A549 (cell line): ENCODE measurements at regions not wholly inside any gene's neighbourhood (a gene's known extent, or its start where the extent isn't known, plus 50 kb on each side); places are given as distances from the start of the nearest gene placed in this dataset.

Source experiments
- ATAC-seq, 2 experiments: fragments of 200-7000 bp in 1 of 2; fragments of >200 bp in 1 of 2; cut with Nextera tagmentation in 1 of 2; cut with Tn5 transposase in 1 of 2; 3 replicates each; pipeline versions ENCODE4 v1.8.0 to v1.9.1; 2018 to 2020; ENCODE audit warnings: mild to moderate bottlenecking in 1 of 2, moderate library complexity in 1 of 2
- CTCF ChIA-PET: fragments of 300-600 bp; sonication (Branson Sonifier 250); formaldehyde crosslinking; extraction: SDS; loops from one replicate; lab custom pipeline; 2021; ENCODE audit warnings: antibody characterized with exemption, inconsistent platforms; lab: Yijun Ruan, JAX
- POLR2A ChIA-PET: fragments of 350-600 bp; formaldehyde crosslinking; extraction: SDS; loops from one replicate; lab custom pipeline; 2021; ENCODE audit warnings: antibody characterized with exemption, inconsistent platforms; lab: Yijun Ruan, JAX
- DNase-seq, 2 experiments: peaks; one replicate each; pipeline versions ENCODE4 v3.0.0 to v3.0.0-alpha.2; 2011 to 2016; ENCODE audit warnings: low read depth in 1 of 2, low spot score in 1 of 2
- FAIRE-seq: peaks from 2 replicates; lab custom pipeline; 2011; peaks lifted over from hg19 to GRCh38; lab: Jason Lieb, UNC
- H3K27ac ChIP-seq, 2 experiments: fragments of >200 bp; sonication (Bioruptor Twin); formaldehyde crosslinking; 3 replicates each; pipeline ENCODE4 v1.5.1; 2016 to 2017
- H3K4me1 ChIP-seq: fragments of >200 bp; sonication (Bioruptor Twin); formaldehyde crosslinking; 3 replicates; pipeline ENCODE4 v1.6.1; 2016
- H3K4me2 ChIP-seq: fragments of >200 bp; sonication (Bioruptor Twin); formaldehyde crosslinking; 3 replicates; pipeline ENCODE4 v1.6.1; 2016
- H3K4me3 ChIP-seq: fragments of >200 bp; sonication (Bioruptor Twin); formaldehyde crosslinking; 3 replicates; pipeline ENCODE4 v1.5.1; 2016
- H3K9me3 ChIP-seq: fragments of >200 bp; sonication (Bioruptor Twin); formaldehyde crosslinking; 3 replicates; pipeline ENCODE4 v1.6.1; 2016
- ATOH8 ChIP-seq: fragments of 250-450 bp; sonication (Bioruptor Pico); IDR thresholded peaks from 2 replicates; pipeline ENCODE4 v1.5.0; 2020; ENCODE audit warnings: low read depth, mild to moderate bottlenecking, moderate library complexity
- BCL3 ChIP-seq: fragments of >200 bp; sonication (Bioruptor Twin); formaldehyde crosslinking; IDR thresholded peaks from 3 replicates; pipeline ENCODE4 v1.6.1; 2016
- CEBPB ChIP-seq, 2 experiments: fragments of >200 bp in 1 of 2; sonication (Bioruptor Twin) in 1 of 2; formaldehyde crosslinking in 1 of 2; IDR thresholded peaks; 2 replicates each; pipeline ENCODE4 v1.6.1; 2012 to 2016
- CHD4 ChIP-seq: fragments of 200-600 bp; sonication (generic); IDR thresholded peaks from 2 replicates; pipeline ENCODE4 v1.6.1; 2016; ENCODE audit warnings: antibody characterized with exemption, mild to moderate bottlenecking, borderline replicate concordance
- EHMT2 ChIP-seq: fragments of 200-600 bp; sonication (generic); IDR thresholded peaks from 2 replicates; pipeline ENCODE4 v1.6.1; 2016; ENCODE audit warnings: antibody characterized with exemption, low read depth, mild to moderate bottlenecking, moderate library complexity
- ESRRA ChIP-seq: fragments of 150-350 bp; IDR thresholded peaks from 2 replicates; pipeline ENCODE4 v1.6.1; 2014; ENCODE audit warnings: mild to moderate bottlenecking, low read length, borderline replicate concordance
- FOSB ChIP-seq: fragments of 250-450 bp; sonication (Bioruptor Pico); IDR thresholded peaks from 2 replicates; pipeline ENCODE4 v1.5.0; 2020; ENCODE audit warnings: mild to moderate bottlenecking, moderate library complexity
- HDAC2 ChIP-seq: fragments of 200-600 bp; sonication (generic); IDR thresholded peaks from 2 replicates; pipeline ENCODE4 v1.6.1; 2016
- HMGXB4 ChIP-seq: fragments of 250-450 bp; sonication (Bioruptor Pico); IDR thresholded peaks from 2 replicates; pipeline ENCODE4 v1.5.0; 2021; ENCODE audit warnings: mild to moderate bottlenecking, moderate library complexity, borderline replicate concordance
- HOXA7 ChIP-seq: fragments of 250-450 bp; sonication (Bioruptor Pico); IDR thresholded peaks from 2 replicates; pipeline ENCODE4 v1.5.0; 2020; ENCODE audit warnings: mild to moderate bottlenecking, moderate library complexity
- JUN ChIP-seq, 2 experiments: fragments of >200 bp; sonication (Bioruptor Twin); formaldehyde crosslinking; IDR thresholded peaks; 2 replicates in 1 of 2; 3 replicates in 1 of 2; pipeline ENCODE4 v1.6.1; 2016 to 2017
- JUNB ChIP-seq: fragments of >200 bp; sonication (Bioruptor Twin); formaldehyde crosslinking; IDR thresholded peaks from 2 replicates; pipeline ENCODE4 v1.6.1; 2016
- KDM5A ChIP-seq: fragments of 200-600 bp; sonication (generic); IDR thresholded peaks from 2 replicates; pipeline ENCODE4 v1.6.1; 2016; ENCODE audit warnings: antibody characterized with exemption, mild to moderate bottlenecking
- MAFK ChIP-seq: fragments of 450-650 bp; IDR thresholded peaks from 2 replicates; pipeline ENCODE4 v1.6.1; 2014; ENCODE audit not compliant: partially characterized antibody
- MAX ChIP-seq: IDR thresholded peaks from 2 replicates; pipeline ENCODE4 v1.6.1; 2012
- MYC ChIP-seq: IDR thresholded peaks from 2 replicates; pipeline ENCODE4 v1.6.1; 2012; ENCODE audit warnings: mild to moderate bottlenecking, inconsistent platforms, low read length, improper control_type of control experiment, borderline replicate concordance
- NFE2L2 ChIP-seq: fragments of 150-350 bp; conservative IDR thresholded peaks from 2 replicates; pipeline ENCODE4 v1.6.1; 2014; ENCODE audit warnings: low read length
- NPAS2 ChIP-seq: fragments of 250-450 bp; sonication (Bioruptor Pico); IDR thresholded peaks from 2 replicates; pipeline ENCODE4 v1.8.0; 2022; ENCODE audit warnings: mild to moderate bottlenecking, moderate library complexity, borderline replicate concordance
- POLR2A ChIP-seq: IDR thresholded peaks from 2 replicates; pipeline ENCODE4 v1.6.1; 2012; ENCODE audit warnings: mild to moderate bottlenecking, low read length
- POLR2AphosphoS2 ChIP-seq: conservative IDR thresholded peaks from 2 replicates; pipeline ENCODE4 v1.6.1; 2012; ENCODE audit warnings: low read length, improper control_type of control experiment, inconsistent platforms
- RARB ChIP-seq: fragments of 250-450 bp; sonication (Bioruptor Pico); IDR thresholded peaks from 2 replicates; pipeline ENCODE4 v1.8.0; 2021; ENCODE audit warnings: mild to moderate bottlenecking, moderate library complexity
- RNF2 ChIP-seq: fragments of 200-600 bp; sonication (generic); IDR thresholded peaks from 2 replicates; pipeline ENCODE4 v1.6.1; 2016; ENCODE audit warnings: low read depth, mild to moderate bottlenecking, antibody characterized with exemption, moderate library complexity, borderline replicate concordance
- TFCP2L1 ChIP-seq: fragments of 250-450 bp; sonication (Bioruptor Pico); IDR thresholded peaks from 2 replicates; pipeline ENCODE4 v1.5.0; 2021; ENCODE audit warnings: mild to moderate bottlenecking
- USF2 ChIP-seq: fragments of 450-650 bp; IDR thresholded peaks from 2 replicates; pipeline ENCODE4 v1.6.1; 2014; ENCODE audit warnings: antibody characterized with exemption
- ZSCAN20 ChIP-seq: fragments of 250-450 bp; sonication (Bioruptor Pico); IDR thresholded peaks from 2 replicates; pipeline ENCODE4 v1.8.0; 2022; ENCODE audit warnings: mild to moderate bottlenecking, moderate library complexity
- WGBS: methylation state at CpG from one replicate; pipeline ENCODE4 v1.1.6; 2017; ENCODE audit errors: missing lambda C conversion rate; 5-methylcytosine and 5-hydroxymethylcytosine counted together

- Histone ChIP-seq H3K4me1 (no peaks in the 10 kb centered on the region), H3K27ac (no peak overlapping the region), H3K4me3 (no peak overlapping the region)
- POLR2A ChIA-PET: no interaction called here
- FAIRE-seq: no peak
- DNase-seq: no peak
- TF ChIP-seq NFE2L2: no peak
- TF ChIP-seq KDM5A: no peak
- TF ChIP-seq MAX: no peak
- no peak for TF ChIP-seq JUNB
- no peak for TF ChIP-seq HMGXB4 (CRISPR knock-in tag)
- no peak for TF ChIP-seq HDAC2
- TF ChIP-seq BCL3: no peak
- no peak for TF ChIP-seq CEBPB (IDR thresholded peaks at IDR 0.05)
- TF ChIP-seq POLR2AphosphoS2: no peak
- TF ChIP-seq HOXA7 (CRISPR knock-in tag): no peak
- TF ChIP-seq POLR2A: no peak
- no peak for TF ChIP-seq FOSB (CRISPR knock-in tag)
- TF ChIP-seq MYC: no peak
- TF ChIP-seq, all 56 proteins: peak for 0
- Histone ChIP-seq H3K9me3 (no peaks in the 10 kb centered on the region), H3K4me2 (no peak overlapping the region)
- no peak for ATAC-seq
- WGBS: 3% methylated on average over 1 of the region's 1 CpG
- CTCF ChIA-PET: no interaction called here
Observed at GRCh38 chr10:44619521-44619920, 234.6 kb upstream of the CXCL12 start.

- Histone ChIP-seq H3K9me3 (no peaks in the 10 kb centered on the region), H3K4me2 (no peak overlapping the region), H3K27ac (no peak overlapping the region), H3K4me3 (no peak overlapping the region), H3K4me1 (no peaks in the 10 kb centered on the region)
- DNase-seq (no peak), ATAC-seq (no peak), FAIRE-seq (no peak)
- CTCF ChIA-PET: no interaction called here
- POLR2A ChIA-PET: no interaction called here
- 12% methylated on average over 3 of the region's 3 CpGs for WGBS
- TF ChIP-seq CHD4 (no peak), EHMT2 (no peak)
Observed at GRCh38 chr10:44619975-44620374, 235.1 kb upstream of the CXCL12 start.

GRCh38 chr10:44627591-44628354 is 242.9 kb upstream of the CXCL12 start:
- Histone ChIP-seq H3K4me1 (no peaks in the 10 kb centered on the region), H3K9me3 (no peaks in the 10 kb centered on the region; the same call in 1 of the 3 replicates), H3K4me3 (no peak overlapping the region), H3K4me2 (no peak overlapping the region), H3K27ac (no peak overlapping the region)
- WGBS: 64% methylated on average over 6 of the region's 6 CpGs
- DNase-seq (no peak), FAIRE-seq (no peak), ATAC-seq (no peak)
- no peak for TF ChIP-seq NPAS2
- TF ChIP-seq USF2: no peak
- TF ChIP-seq TFCP2L1 (CRISPR knock-in tag): no peak
- no peak for TF ChIP-seq EHMT2
- no peak for TF ChIP-seq ATOH8 (CRISPR knock-in tag)
- no peak for TF ChIP-seq ESRRA
- no peak for TF ChIP-seq RARB (CRISPR knock-in tag)
- TF ChIP-seq ZSCAN20 (CRISPR knock-in tag): no peak
- no peak for TF ChIP-seq MAFK
- no peak for TF ChIP-seq JUN (IDR thresholded peaks at IDR 0.05)
- TF ChIP-seq RNF2: no peak
- ChIA-PET POLR2A (no interaction called here), CTCF (interaction anchor here (0.8 to 1.1 kb wide), 2 partner anchors 235 to 378 kb away, joined by 3 read pairs; no protein-coding TSS in a partner anchor)
